ENCODE measurements at regions not wholly inside any gene's neighbourhood (a gene's known extent, or its start where the extent isn't known, plus 50 kb on each side); places are given as distances from the start of the nearest gene placed in this dataset.

DNA sequence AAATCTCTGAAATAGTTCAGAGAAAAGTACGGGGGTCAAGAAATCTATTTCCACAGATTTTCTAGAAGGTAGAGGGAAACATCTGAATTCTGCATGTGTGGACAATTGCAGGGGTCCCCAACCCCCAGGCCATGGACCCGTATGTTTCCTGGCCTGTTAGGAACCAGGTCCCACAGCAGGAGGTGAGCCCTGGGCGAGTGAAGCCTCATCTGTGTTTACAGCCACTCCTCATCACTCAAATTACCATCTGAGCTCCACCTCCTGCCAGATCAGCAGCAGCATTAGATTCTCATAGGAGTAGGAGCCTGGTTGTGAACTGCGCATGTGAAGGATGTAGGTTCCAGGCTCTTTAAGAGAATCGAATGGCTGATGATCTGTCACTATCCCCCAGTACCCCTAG is 200.5 kb upstream of the EDIL3 start:
- DNase-seq: no peak

DNA sequence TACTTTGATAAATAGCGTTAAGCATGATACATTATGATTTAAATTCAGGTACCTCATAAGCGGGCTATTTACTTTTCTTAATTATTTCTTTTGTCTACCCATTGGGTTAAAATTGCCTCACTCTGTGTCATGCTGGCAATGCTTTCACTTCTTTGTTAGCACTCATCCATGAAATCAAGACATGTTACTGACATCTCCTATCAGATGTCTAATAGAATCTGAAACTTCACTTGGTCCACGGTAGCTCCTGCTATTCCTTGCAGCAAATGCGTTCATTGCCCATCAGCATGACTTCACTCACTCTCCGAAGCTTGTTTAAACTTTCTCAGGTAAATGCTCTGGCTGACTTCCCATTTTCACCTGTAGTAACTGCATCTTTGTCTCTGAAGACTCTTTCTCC is 193.5 kb upstream of the EDIL3 start:
- no peak for DNase-seq

DNA sequence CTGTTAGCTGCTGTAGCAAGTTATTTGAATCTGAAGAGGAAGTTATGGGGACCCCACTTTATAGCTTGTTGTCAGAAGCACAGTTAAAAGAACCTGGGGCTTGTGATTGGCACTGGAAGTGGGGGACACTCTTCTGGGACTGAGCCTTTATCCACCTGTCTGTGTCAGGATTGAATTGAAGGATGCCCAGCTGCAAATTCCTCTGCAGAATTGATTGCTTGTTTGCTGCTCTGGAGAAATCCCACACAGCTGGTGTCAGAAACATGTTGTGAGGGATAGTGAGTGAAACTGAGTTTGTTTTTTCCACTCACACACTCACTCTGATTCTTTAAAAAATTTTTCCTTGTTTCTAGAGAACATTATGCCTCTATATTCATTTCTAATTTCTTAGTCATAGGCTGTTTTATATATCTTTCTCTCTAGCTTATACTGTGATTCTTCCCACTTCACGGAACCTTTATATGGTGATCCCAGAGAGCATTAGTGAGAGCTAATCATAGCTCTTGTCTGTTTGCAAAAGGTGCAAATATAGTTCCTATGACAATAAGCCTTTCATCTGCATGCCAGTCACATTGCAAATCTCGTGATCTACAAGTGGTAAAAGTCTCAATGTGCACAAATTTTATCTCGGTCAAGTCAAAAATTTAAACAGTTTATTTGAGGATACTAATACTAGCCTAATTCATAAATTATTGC is 188.5 kb upstream of the EDIL3 start:
- no peak for DNase-seq

DNA sequence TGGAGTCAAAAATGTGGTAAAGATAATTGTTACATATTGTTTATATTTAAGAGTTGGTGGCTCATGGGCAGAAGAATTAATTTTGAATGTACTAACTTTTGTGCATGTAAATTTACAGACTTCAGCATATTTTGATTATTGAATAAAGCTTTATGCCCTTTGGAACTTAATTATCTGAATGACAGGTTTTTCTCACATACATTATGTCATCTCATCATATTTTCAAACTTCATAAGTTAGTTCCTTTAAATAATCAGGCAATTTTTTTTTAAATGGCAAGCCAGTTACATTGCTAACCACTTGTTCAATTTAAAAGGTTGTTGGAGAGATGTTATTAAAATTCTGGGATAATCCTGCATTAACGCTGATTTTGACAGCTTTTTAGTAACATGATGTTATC is 184.6 kb upstream of the EDIL3 start:
- no peak for DNase-seq

DNA sequence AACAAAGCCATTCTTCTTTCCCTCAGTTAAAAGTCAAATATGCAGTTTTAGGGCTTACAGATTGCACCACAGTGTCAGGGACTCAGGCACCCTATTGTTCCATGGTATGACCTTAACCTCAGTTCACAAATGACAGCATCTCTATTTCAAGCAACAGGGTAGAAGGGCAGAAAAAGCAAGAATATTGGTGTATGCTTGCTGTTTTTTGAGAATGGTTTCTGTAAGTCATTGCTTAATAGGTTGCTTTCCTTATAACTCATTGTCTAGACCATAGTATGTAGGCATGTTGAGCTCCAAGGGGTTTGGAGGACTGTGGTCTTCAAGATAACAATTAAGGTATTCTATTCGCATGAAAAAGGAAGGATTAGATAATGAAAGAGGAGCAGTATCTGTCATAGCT is 183.5 kb upstream of the EDIL3 start:
- no peak for DNase-seq

DNA sequence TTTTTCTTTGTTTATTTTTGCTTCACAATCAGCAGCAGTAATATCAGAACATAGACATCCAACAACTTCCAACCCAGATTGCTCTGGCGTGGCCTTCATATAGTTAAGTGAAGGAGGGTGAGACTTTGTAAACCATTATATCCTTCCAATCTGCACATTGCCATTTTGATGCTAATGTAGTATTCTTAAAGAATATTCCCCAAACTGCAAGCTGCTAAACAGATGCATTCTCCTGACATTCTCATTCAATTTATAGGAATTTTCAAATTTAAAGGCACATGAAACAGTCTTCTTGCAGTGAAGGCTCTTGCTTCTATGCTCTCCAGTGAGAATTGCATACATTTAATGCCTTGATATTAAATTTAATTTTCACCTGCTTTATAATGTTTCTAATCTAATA is 181.2 kb upstream of the EDIL3 start:
- no peak for DNase-seq

DNA sequence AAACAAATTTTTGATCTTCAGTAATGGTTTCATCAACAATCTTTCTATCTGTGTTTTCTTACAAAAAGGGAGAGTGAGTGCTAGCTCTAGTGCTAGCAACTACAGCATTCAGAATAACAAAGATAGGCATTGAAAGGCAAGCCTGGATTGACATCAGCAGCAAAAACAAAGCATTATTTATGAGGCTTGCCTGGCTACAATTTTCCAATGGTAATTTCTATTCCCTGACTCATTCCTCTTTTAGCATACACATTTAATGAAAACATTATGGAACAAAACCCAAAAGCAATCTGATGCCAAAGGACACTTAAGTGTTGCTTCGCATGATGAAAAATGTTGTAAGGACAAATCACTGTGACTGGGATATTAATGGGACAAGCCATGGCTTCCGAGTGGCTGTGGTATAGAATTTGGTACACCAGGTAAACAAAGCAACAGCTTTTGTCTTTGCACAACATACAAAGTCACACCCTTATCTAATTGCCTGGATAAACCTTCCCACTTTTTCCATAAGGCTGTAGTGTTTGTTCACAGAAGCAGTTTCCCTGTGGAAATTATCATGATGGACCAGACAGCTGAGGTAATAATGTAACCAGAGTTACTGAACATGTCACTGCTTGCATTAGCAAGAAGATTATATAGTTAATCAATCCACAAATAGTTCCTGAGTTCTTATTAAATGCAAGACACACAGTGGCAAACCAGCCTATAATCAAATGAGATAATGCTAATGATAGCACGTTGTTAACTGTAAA is 179.8 kb upstream of the EDIL3 start:
- no peak for DNase-seq

DNA sequence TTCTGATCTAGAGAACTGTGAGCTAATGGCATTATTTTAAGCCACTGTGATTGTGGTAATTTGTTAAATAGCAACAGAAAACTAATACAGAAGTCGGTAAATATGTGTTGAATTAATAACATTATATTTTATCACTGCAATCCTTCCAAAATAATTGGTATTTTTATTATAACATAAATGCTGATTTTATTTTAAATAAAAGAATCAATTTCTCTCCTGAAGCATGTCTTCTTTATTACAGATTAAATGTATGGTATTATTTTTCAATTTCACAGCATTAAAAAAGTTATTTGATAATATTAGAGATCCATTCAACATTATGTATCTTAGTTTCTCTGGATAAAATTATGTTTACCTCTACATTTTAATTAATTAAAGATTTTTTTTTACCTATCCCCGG is 165.5 kb upstream of the EDIL3 start:
- no peak for DNase-seq

DNA sequence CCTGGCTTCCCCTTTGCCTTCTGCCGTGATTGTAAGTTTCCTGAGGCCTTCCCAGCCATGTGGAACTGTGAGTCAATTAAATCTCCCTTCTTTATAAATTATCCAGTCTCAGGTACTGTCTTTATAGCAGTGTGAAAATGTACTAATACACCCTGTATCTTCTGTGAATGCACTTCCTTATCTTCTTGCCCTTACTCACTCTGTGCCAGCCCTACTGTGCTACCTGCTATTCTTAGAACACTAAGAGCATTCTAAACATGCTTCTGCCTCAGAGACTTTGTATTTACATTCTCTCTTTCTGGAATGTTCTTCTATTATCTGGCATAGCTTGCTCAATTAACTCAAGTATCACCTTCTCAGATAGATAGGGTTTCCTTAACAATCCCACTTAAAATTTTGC is 164.4 kb upstream of the EDIL3 start:
- DNase-seq: no peak

DNA sequence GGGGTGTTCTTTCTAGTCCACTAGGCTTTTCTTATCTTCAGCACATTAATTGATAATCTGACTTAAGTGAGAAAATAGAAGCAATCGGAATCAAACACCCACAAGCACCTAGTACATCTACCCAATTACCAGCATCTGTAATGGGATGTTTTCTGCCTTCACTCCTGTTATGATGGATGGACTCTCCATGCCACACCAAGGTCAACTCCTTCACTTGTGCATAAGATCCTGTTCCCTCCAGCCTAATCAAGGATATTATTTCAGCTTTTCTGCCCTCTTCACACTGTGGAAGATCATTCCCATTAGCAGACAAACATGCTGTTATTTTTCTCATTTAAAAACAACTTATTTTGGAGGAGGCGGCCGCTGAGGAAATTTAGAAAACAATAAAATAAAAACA is 162.0 kb upstream of the EDIL3 start:
- no peak for DNase-seq

DNA sequence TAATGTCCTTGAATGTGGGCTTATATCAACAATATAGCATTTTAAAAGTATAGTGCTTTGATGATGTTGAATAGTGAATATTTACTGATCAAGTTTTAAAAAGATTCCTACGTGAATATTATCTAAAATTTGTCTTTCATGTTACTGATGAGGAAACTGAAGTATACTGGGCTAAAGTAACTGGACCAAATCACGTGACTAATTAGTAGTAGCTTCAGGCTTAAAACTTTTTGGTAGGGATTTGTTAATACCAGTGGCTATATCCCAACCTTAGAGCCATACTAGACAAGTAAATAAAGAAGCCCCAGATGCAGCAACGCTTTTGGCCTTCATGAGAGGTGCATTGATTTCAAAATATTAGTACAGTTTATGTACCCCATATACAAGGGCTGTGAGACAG is 152.1 kb upstream of the EDIL3 start:
- DNase-seq: no peak

DNA sequence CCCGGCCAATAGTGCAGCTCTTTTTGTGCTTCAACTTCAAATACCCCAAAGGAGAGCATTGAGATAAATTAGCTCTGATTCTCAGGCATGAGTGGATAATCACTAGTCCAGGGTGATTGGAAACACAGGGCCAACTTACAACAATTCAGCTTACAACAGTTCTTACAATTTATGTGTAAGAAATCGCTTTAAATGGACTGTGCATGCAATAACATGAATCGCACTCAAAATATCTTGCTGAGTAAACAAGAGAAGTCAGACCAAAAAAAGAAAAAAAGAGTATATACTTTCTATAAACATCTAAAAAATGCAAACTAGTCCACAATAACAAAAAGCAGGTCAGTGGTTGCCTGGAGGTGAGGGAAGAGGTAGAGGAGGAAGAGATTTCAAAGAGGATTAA is 150.6 kb upstream of the EDIL3 start:
- no peak for DNase-seq

DNA sequence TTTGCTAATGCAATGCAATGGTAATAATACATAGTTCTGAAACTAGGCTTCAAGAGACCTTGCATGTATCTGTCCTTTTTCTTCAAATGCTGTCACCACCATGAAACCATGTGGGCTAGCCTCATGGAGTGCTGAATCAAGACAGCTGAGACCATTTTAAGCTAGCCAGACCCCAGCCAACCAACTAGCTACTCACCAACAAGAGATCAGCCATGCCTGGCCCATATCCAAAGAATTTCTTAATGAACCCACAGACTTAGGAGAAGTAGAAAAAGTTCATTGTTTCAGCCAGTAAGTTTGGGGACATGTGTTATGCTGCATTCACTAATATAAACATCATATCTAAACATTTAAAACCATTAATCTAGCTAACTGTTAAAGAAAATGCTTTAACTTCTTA is 139.8 kb upstream of the EDIL3 start:
- no peak for DNase-seq

DNA sequence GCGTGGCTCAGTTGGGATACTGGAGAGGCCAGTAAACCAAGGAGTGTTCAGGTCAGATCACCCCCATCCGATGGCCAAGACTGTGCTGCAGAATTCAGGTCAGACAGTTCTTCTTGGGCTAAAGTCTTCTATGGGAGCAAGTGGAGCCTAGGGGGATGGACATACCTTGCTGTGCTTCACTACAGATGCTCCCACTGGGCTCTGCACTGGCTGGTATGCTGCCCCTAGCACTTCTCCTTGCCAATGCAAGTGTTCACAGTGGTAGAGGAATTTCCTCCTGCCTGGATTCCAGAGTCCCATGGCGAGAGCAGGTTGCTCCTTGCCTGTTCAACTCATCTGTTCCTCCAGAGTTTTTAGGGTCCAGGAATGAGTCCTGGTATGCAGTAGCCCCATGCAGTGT is 134.2 kb upstream of the EDIL3 start:
- DNase-seq: no peak

DNA sequence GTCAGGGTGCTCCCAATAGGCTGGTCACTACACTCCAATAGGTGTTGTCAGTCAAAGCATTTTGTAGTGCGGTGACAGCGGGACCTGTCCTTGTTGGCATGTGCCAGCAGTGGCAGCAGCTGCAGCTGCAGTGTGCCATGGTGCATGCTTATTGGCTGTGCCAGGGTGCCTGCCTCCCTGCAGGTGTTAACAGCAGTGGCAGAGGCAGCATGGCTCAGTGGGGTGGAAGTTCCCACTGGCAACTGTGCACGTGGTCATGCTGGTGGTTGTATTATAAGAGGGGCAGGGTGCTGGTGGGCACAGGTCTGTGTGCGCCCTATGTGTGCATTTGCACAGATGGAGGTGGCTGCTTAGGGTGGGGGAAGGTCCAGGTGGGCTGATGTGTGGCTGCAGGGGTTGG is 133.7 kb upstream of the EDIL3 start:
- DNase-seq: no peak

DNA sequence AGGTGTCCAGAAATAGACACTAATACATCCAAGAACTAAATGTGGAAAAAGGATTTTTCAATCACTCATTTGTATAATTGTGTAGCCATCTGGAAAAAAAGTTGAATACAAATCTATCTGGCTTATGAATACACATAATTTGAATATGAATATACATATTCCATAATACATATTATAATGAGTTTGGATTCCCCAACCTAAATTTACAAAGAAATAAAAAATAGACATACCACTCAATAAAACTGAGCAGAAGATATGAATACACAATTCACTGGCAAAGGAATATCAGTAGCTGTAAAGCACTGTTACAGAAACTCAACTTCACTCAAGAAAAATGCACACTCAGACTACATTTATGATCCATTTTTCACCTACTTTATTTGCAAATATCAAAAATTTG is 121.9 kb upstream of the EDIL3 start:
- no peak for DNase-seq

DNA sequence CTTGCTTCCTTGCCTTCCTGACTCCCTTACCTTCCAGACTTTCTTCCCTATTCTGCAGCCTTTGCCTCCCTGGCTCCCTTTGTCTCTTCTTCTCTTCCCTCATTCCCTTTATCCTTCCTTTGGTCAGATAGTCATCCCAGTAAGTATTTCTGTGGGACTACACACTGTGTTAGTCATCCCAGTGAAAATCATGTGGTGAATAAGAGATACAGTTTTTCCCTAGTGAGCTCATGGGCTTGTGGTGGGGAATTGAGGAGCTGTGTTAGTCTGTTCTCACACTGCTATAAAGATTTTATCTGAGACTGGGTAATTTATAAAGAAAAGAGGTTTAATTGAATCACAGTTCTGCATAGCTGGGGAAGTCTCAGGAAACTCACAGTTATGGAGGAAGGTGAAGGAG is 109.8 kb upstream of the EDIL3 start:
- no peak for DNase-seq

DNA sequence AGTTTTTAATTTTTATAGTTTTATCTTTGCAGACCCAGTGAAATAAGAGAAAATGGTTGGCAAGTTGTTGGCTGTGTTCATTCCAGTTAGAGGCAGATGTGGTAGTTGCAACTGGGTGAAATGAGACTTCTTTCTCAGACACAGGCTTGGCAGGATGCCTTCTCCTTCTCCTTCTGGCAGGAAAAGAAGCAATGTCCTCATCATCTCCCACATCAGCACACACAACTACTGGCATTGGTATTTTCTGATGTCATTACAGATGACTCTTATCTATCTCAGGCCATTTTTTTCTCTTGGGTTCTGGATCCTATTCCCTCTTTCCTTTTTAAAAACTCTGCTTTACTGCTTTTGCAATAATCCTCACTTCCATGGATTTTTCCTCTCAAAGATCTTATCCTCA is 103.3 kb upstream of the EDIL3 start:
- no peak for DNase-seq

DNA sequence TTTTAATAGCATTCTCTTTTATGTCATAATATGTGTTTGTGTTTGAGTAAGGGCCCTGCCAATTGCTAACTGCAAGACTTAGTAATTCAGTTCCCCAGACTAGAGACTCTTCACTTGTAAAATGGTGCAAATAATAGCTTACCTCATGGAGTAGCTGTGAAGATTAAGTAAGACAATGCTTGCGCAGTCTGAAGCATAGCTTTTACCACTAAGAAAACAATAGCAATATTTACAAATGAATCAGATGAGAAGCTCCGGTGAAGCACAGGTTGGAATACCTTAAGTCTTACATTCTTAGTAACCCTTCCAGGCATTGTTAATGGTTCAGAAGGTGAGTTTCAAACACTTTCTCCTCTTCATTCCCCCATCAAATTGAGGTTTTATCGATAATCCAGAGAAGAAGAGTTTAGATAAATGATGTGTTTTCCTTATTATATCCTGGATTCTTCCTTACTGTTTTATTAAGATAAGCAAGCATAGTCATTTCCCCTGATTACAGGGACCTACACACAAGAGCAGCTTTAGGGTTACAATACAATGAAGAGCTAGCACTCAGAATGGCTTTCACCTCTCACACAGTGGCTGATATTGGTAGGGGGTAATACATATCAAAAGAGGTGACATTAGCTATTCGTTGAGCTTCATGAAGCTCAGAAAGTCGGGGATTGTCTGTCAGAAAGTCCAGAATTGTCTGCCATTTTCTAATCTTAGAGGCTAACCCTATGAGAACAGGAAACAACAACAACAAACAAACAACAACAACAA is 96.4 kb upstream of the EDIL3 start:
- DNase-seq: no peak

DNA sequence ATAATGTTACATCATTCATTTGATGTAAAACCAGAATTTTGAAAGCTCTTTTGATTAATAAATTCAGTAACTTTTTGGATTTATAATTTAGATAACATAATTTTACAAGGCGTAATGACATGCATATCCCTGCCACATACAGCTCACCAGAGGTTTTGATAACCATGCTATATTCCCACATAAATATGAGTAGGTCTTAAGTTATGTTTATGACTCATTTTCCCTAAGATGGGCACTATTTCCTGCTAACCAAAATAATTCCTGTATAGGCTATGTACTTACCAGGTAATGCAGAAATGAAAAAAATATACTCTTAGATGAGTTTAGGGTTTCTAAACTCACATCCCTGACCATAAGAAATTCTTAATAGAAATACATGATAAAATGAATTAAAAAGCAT is 93.9 kb upstream of the EDIL3 start:
- no peak for DNase-seq

DNA sequence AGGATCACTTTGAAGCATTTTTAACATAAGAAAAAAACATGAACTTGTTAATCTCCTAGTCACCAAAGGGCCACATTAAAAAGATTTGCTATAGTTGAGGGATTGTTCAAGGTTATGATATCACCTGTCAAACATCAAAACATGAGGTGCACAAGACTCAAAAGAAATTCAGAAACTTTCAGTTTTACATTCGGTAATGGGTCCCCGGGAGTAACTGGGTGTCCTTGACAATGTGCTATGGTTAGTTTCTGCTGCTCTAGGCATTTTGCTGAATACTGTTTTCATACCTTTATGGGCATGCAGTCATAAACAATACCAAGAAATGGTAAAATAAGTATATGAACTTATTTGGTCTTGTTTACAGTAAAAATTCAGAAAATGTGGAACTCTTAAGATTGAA is 92.8 kb upstream of the EDIL3 start:
- no peak for DNase-seq

DNA sequence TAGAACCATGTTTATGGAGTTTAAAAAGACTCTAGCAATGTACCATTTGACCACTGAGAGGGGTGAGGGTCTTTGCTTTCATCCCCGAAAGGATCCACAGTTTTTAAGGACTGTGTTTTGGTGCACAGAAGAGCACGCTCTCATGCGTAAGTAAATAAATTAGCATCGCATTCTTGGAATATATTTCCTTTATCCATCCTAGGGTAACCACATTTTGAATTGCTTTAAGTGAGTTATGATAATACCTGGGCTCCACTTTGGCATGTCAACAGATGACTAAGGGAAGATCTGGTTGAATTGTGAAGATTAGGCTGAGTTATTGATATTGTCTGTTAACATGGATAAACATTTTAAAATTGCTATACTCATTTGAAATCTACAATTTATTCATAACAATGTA is 89.4 kb upstream of the EDIL3 start:
- DNase-seq: no peak

DNA sequence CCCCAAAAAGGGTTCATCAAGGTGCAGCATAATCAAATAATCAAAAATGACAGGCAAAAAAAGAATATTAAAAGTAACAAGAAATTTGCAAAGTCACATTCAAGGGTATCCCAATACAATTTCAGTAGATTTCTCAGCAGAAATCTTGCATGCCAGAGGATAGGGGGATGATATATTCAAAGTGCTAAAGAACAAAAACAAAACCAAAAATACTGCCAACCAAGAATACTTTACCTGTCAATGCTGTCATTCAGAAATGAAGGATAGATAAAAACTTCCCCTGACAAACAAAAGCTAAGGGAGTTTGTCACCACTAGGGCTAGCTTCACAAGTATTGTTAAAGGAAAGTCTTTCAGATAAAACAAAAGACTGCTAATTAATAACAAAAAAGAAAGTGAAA is 68.7 kb upstream of the EDIL3 start:
- no peak for DNase-seq

All from NCI-H2227 treated with DMSO at 0.1 percent for 48 hours (cell line).